ENCODE measurements at regions not wholly inside any gene's neighbourhood (a gene's known extent, or its start where the extent isn't known, plus 50 kb on each side); places are given as distances from the start of the nearest gene placed in this dataset.
"Not testable (repeated sequence)": the region's sequence is repeated elsewhere in the genome, so short reads cannot be mapped to it uniquely, and the experiment has no call there.

DNA sequence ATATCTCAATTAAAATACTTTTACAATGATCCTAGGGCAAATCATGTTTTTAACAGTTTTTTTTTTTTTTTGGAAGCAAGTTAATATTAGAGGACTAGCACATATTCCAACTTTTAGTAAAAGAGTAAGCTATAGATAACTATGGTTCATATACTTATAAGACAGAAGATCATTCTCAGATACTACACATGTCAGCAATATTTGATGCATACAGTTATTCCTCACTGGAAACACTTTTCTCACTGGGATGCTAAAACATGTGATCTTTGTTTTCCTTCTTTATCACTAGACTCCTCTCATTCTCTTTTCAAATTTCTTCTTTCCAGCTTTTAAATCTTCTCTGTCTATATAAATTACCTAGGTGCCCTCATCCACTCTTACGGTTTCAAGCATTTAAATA is 1020.4 kb upstream of the FBXO33 start:
- no peak for DNase-seq

- no peak for DNase-seq
These were observed 1014.8 kb upstream of the FBXO33 start for GRCh38 chr14:40447017-40447416.

DNA sequence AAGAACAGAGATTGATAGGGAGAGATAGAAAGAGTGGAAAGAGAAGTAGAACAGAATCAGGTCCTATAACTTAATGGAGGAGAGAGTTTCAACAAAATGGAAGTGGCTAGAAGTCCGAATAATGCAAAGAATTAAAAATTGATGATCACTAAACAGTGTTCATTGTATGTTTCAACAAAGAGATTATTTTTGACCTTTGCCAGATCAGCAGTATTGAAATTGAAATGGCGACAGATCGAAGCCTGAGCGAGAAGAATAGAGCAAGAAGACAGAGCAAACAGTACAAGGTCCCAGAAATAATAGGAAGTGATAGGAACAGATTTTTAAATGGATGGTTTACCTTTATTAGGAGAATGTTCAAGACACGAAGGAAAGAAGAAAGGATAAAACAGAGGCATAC is 1012.8 kb upstream of the FBXO33 start:
- DNase-seq: no peak

- DNase-seq: no peak
These were observed 1004.3 kb upstream of the FBXO33 start for GRCh38 chr14:40436551-40436950.

GRCh38 chr14:40417777-40418401 is 985.7 kb upstream of the FBXO33 start:
- DNase-seq: no peak

- DNase-seq: no peak
These were observed 984.3 kb upstream of the FBXO33 start for GRCh38 chr14:40416565-40416964.

DNA sequence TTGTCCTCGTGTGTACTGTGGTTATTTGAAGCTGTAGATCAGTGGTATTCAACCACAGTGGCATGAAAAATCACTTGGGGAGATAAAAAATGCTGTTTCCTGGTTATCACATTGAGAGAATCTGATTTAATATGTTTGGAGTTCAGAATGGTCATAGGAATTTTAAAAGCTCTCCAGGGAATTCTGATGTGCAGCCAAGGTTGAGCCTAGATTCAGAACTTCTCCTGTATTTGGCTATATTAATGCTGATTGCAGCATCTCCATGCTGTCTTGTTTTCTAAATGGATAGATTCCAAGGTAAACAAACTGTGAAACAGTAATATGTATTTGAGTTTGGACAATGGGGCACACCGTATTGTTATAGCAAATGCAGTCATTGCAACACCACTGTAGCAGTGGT is 982.2 kb upstream of the FBXO33 start:
- no peak for DNase-seq

- DNase-seq: no peak
These were observed 980.9 kb upstream of the FBXO33 start for GRCh38 chr14:40413136-40413535.

- DNase-seq: no peak
These were observed 978.5 kb upstream of the FBXO33 start for GRCh38 chr14:40410708-40411107.

GRCh38 chr14:40402957-40403356 is 970.7 kb upstream of the FBXO33 start:
- DNase-seq: no peak

DNA sequence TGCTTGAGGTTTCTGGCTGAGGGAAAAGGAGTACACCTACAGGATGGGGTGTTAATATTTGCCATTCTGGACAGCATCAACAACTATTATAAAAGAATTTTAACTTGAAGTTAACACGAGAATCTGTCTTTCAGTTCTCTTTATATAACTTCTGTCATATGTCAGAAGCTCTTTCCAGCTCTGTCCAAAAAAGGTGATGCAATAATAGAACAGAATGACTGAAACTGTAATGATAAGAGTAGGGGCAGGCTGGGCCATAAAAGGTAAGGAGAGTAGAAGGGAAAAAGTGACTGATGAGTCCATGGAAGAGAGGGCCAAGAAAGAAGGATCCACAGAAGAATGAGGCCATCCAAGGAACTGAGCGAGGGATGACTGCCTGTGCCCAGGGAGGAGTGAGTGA is 966.7 kb upstream of the FBXO33 start:
- DNase-seq: no peak

GRCh38 chr14:40394634-40395340 is 962.6 kb upstream of the FBXO33 start:
- no peak for DNase-seq

DNA sequence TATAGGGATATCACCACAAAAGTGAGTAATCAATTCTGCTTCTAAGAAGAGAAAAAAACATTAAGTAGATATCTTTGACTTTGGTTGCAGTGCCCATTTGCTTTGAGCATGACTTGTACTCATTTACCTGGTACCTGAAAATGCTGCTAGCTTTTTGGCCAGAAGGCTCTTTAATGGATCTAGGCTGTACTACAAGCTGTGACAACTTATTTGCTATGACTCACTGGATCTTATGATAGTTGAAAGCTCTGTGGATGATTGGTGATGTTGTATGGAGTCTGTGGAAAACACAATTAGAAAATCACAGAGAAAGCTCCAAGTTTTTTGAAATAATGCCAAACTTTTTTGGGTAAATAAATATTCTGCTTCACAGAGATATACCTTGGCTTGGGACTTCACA is 960.9 kb upstream of the FBXO33 start:
- DNase-seq: no peak

GRCh38 chr14:40386433-40386832 is 954.2 kb upstream of the FBXO33 start:
- no peak for DNase-seq

DNA sequence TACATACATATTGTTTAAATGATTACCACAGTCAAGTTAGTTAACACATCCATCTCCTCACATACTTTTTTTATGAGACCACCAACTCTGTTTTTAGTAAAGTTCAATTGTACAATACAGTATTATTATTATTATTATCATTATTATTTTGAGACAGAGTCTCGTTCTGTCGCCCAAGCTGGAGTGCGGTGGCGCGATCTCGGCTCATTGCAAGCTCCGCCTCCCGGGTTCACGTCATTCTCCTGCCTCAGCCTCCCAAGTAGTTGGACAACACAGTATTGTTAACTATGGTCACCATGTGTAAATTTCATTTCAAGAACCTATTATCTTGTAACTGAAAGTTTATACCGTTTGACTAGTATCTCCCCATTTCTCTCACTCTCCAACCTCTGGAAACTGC is 942.0 kb upstream of the FBXO33 start:
- no peak for DNase-seq

DNA sequence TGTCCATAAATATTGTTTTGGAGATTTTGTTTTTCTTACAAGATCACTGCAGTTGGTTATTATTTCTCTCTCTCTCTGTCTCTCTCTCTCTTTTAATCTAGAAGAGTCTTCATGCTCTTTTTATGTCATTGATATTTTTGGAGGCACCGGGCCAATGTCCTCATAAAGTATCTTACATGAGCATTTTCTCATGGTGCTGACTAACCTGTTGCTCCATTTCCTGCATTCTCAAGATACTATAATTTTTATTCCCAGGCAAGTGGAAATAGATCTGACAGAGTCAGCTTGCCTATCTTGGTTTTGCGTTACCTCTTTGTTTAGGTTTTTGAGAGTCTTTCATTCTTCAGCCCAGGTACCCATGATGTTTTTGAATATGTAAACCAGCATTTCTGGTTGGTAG is 938.8 kb upstream of the FBXO33 start:
- no peak for DNase-seq

GRCh38 chr14:40368314-40368713 is 936.1 kb upstream of the FBXO33 start:
- DNase-seq: no peak

DNA sequence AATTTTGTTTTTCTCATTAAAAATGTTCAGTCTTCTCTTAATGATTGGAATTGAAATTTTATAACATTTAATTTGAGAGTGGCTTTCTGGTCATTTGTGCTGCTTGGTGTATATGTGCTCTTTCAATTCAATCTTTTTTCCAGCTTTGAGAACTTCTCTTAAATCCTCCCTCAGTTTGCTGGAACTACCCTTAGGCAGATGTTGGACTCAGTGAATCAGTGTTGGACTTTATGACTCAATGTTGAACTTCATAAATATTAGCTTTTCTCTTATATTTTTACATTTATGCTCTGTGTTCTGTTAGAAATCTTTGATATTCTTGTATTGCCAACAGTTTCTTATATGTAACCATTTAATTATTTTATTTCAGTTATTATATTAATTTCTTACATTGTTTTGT is 935.5 kb upstream of the FBXO33 start:
- no peak for DNase-seq

GRCh38 chr14:40365305-40365704 is 933.1 kb upstream of the FBXO33 start:
- DNase-seq: no peak

DNA sequence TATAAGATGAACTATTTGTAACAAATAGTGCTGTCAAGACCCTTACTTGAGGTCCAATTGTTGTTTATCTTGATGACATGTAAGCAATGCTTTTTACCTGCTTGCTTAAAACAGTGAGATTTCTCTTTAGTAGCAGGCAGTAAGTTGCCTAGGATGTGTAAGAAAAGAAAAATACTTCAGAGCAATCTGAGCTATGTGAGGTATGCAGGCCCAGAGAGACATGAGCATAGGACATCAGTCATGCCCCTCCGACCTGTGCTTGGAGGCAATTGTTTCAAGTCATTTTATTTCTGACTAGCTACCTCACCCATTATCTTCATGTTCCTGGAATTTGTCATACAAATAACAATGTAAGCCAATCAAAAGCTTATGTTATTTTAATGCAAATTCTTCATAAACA is 930.6 kb upstream of the FBXO33 start:
- DNase-seq: no peak

- DNase-seq: no peak
These were observed 922.5 kb upstream of the FBXO33 start for GRCh38 chr14:40354754-40355153.

DNA sequence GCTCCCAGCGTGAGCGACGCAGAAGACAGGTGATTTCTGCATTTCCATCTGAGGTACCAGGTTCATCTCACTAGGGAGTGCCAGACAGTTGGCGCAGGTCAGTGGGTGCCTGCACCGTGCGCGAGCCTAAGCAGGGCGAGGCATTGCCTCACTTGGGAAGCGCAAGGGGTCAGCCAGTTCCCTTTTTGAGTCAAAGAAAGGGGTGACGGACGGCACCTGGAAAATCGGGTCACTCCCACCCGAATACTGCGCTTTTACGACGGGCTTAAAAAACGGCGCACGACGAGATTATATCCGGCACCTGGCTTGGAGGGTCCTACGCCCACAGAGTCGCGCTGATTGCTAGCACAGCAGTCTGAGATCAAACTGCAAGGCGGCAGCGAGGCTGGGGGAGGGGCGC is 915.9 kb upstream of the FBXO33 start:
- not testable (repeated sequence) for DNase-seq

GRCh38 chr14:40347675-40348074 is 915.4 kb upstream of the FBXO33 start:
- no peak for DNase-seq

GRCh38 chr14:40346275-40346674 is 914.0 kb upstream of the FBXO33 start:
- DNase-seq: no peak

GRCh38 chr14:40345334-40345733 is 913.1 kb upstream of the FBXO33 start:
- no peak for DNase-seq

Data from HCEC 1CT (cell line).